ENCODE measurements at regions not wholly inside any gene's neighbourhood (a gene's known extent, or its start where the extent isn't known, plus 50 kb on each side); places are given as distances from the start of the nearest gene placed in this dataset.

GRCh38 chr19:5273782-5274181 lies 66.8 kb downstream of the PTPRS start:
- TF ChIP-seq CTCF (IDR thresholded peaks at IDR 0.05), result no peak
- no peak overlapping the region for H3K27ac Mint-ChIP-seq
- no peak for ATAC-seq (ENCODE audit: poor library complexity)

GRCh38 chr19:5271145-5271544 lies 69.5 kb downstream of the PTPRS start:
- no peak overlapping the region for H3K4me3 Mint-ChIP-seq

More at GRCh38 chr19:5273782-5274181, 66.8 kb downstream of the PTPRS start:
- no peak for DNase-seq
- H3K36me3 ChIP-seq (ENCODE audit: insufficient read depth, low read length), result no peaks in the 10 kb centered on the region
- H3K9me3 Mint-ChIP-seq, result no peaks in the 10 kb centered on the region
- no peak overlapping the region for H3K4me3 ChIP-seq (ENCODE audit: low read length)
- peaks cover 6% of the 10 kb centered on the region for H3K36me3 Mint-ChIP-seq (ENCODE audit: low read depth)
- H3K4me1 Mint-ChIP-seq (ENCODE audit: low read depth), result no peaks in the 10 kb centered on the region
- H3K4me1 ChIP-seq (ENCODE audit: insufficient read depth, low read length), result no peaks in the 10 kb centered on the region
- intact Hi-C loops (cut with DNase I, micrococcal nuclease), result no loop called here
- no peaks in the 10 kb centered on the region for H3K27me3 Mint-ChIP-seq
- H3K9me3 ChIP-seq (ENCODE audit: control insufficient read depth in 1 of 2, insufficient read depth in 1 of 2, low read length in 2 of 2), result peaks cover 0 to 14% of the 10 kb centered on the region in 2 experiments
- POLR2A ChIA-PET, result no interaction called here
- no peak overlapping the region for H3K4me3 Mint-ChIP-seq
- CTCF ChIA-PET, result no interaction called here
- H3K27ac ChIP-seq (ENCODE audit: low read depth in 1 of 2, low read length in 2 of 2), result no peak overlapping the region
- no peaks in the 10 kb centered on the region for H3K27me3 ChIP-seq (ENCODE audit: control insufficient read depth in 1 of 2, insufficient read depth in 2 of 2, low read length in 2 of 2)

GRCh38 chr19:5269926-5270325 lies 70.7 kb downstream of the PTPRS start:
- H3K27me3 ChIP-seq (ENCODE audit: control insufficient read depth in 1 of 2, insufficient read depth in 2 of 2, low read length in 2 of 2), result no peaks in the 10 kb centered on the region
- H3K9me3 ChIP-seq (ENCODE audit: control insufficient read depth in 1 of 2, insufficient read depth in 1 of 2, low read length in 2 of 2), result peaks cover 0 to 14% of the 10 kb centered on the region in 2 experiments
- POLR2A ChIA-PET, result no interaction called here
- H3K36me3 Mint-ChIP-seq (ENCODE audit: low read depth), result peaks cover 6% of the 10 kb centered on the region
- H3K27me3 Mint-ChIP-seq, result no peaks in the 10 kb centered on the region
- DNase-seq (no peak), ATAC-seq (ENCODE audit: poor library complexity) (no peak)
- no peak overlapping the region for H3K27ac ChIP-seq (ENCODE audit: low read depth in 1 of 2, low read length in 2 of 2)
- no peaks in the 10 kb centered on the region for H3K4me1 ChIP-seq (ENCODE audit: insufficient read depth, low read length)
- no peak for TF ChIP-seq CTCF (IDR thresholded peaks at IDR 0.05)
- H3K4me3 ChIP-seq (ENCODE audit: low read length), result no peak overlapping the region
- CTCF ChIA-PET, result no interaction called here
- H3K4me1 Mint-ChIP-seq (ENCODE audit: low read depth), result no peaks in the 10 kb centered on the region
- no peaks in the 10 kb centered on the region for H3K9me3 Mint-ChIP-seq
- H3K36me3 ChIP-seq (ENCODE audit: insufficient read depth, low read length), result no peaks in the 10 kb centered on the region
- no peak overlapping the region for H3K4me3 Mint-ChIP-seq
- intact Hi-C loops (cut with DNase I, micrococcal nuclease), result no loop called here
- H3K27ac Mint-ChIP-seq, result no peak overlapping the region

More at GRCh38 chr19:5271145-5271544, 69.5 kb downstream of the PTPRS start:
- no peak for TF ChIP-seq CTCF (IDR thresholded peaks at IDR 0.05)
- POLR2A ChIA-PET, result no interaction called here
- H3K4me3 ChIP-seq (ENCODE audit: low read length), result no peak overlapping the region
- intact Hi-C loops (cut with DNase I, micrococcal nuclease), result no loop called here
- Mint-ChIP-seq H3K27ac (no peak overlapping the region), H3K4me1 (ENCODE audit: low read depth) (no peaks in the 10 kb centered on the region), H3K36me3 (ENCODE audit: low read depth) (peaks cover 6% of the 10 kb centered on the region), H3K9me3 (no peaks in the 10 kb centered on the region), H3K27me3 (no peaks in the 10 kb centered on the region)
- peaks cover 0 to 14% of the 10 kb centered on the region in 2 experiments for H3K9me3 ChIP-seq (ENCODE audit: control insufficient read depth in 1 of 2, insufficient read depth in 1 of 2, low read length in 2 of 2)
- ATAC-seq (ENCODE audit: poor library complexity) (no peak), DNase-seq (peak in 1 of 14 experiments; percentile 2)
- no peaks in the 10 kb centered on the region for H3K36me3 ChIP-seq (ENCODE audit: insufficient read depth, low read length)
- CTCF ChIA-PET, result no interaction called here
- H3K27me3 ChIP-seq (ENCODE audit: control insufficient read depth in 1 of 2, insufficient read depth in 2 of 2, low read length in 2 of 2), result no peaks in the 10 kb centered on the region
- no peaks in the 10 kb centered on the region for H3K4me1 ChIP-seq (ENCODE audit: insufficient read depth, low read length)
- no peak overlapping the region for H3K27ac ChIP-seq (ENCODE audit: low read depth in 1 of 2, low read length in 2 of 2)
